Activated naive CD4-positive, alpha-beta T cell treated with anti-CD3 and anti-CD28 coated beads, Interleukin-2, amount 50 U/mL, for 16 hours (primary cell): ENCODE measurements at regions not wholly inside any gene's neighbourhood (a gene's known extent, or its start where the extent isn't known, plus 50 kb on each side); places are given as distances from the start of the nearest gene placed in this dataset.
"Not testable (repeated sequence)": the region's sequence is repeated elsewhere in the genome, so short reads cannot be mapped to it uniquely, and the experiment has no call there.

Source experiments
- DNase-seq: peaks from one replicate; pipeline ENCODE4 v3.0.0-alpha.2; 2020

- DNase-seq = no peak
Measured at GRCh38 chr1:157247005-157247763, 109.0 kb upstream of the ETV3 start.

GRCh38 chr1:157245823-157246222 is 107.6 kb upstream of the ETV3 start:
- DNase-seq = no peak

- no peak for DNase-seq
Measured at GRCh38 chr1:157241185-157241538, 103.0 kb upstream of the ETV3 start.

GRCh38 chr1:157240495-157241184 is 102.4 kb upstream of the ETV3 start:
- DNase-seq = no peak

GRCh38 chr1:157239936-157240335 is 101.7 kb upstream of the ETV3 start:
- DNase-seq = no peak

- no peak for DNase-seq
Measured at GRCh38 chr1:157238585-157238984, 100.4 kb upstream of the ETV3 start.

GRCh38 chr1:157237981-157238380 is 99.8 kb upstream of the ETV3 start:
- DNase-seq = no peak

GRCh38 chr1:157237522-157237921 is 99.3 kb upstream of the ETV3 start:
- no peak for DNase-seq

GRCh38 chr1:157236072-157236471 is 97.9 kb upstream of the ETV3 start:
- DNase-seq = no peak

- DNase-seq = no peak
Measured at GRCh38 chr1:157235307-157235706, 97.1 kb upstream of the ETV3 start.

GRCh38 chr1:157234705-157235273 is 96.6 kb upstream of the ETV3 start:
- DNase-seq = no peak

GRCh38 chr1:157233131-157233530 is 94.9 kb upstream of the ETV3 start:
- DNase-seq = no peak

- no peak for DNase-seq
Measured at GRCh38 chr1:157231846-157232525, 93.8 kb upstream of the ETV3 start.

- no peak for DNase-seq
Measured at GRCh38 chr1:157230500-157230899, 92.3 kb upstream of the ETV3 start.

- no peak for DNase-seq
Measured at GRCh38 chr1:157227700-157228099, 89.5 kb upstream of the ETV3 start.

GRCh38 chr1:157226739-157227138 is 88.5 kb upstream of the ETV3 start:
- no peak for DNase-seq

- no peak for DNase-seq
Measured at GRCh38 chr1:157219600-157219999, 81.4 kb upstream of the ETV3 start.

GRCh38 chr1:157219182-157219581 is 81.0 kb upstream of the ETV3 start:
- DNase-seq = no peak

- no peak for DNase-seq
Measured at GRCh38 chr1:157218671-157219070, 80.5 kb upstream of the ETV3 start.

- no peak for DNase-seq
Measured at GRCh38 chr1:157217486-157217885, 79.3 kb upstream of the ETV3 start.

GRCh38 chr1:157213836-157214235 is 75.6 kb upstream of the ETV3 start:
- no peak for DNase-seq

- DNase-seq = no peak
Measured at GRCh38 chr1:157209514-157209913, 71.3 kb upstream of the ETV3 start.

- DNase-seq = not testable (repeated sequence)
Measured at GRCh38 chr1:157205982-157206381, 67.8 kb upstream of the ETV3 start.

- DNase-seq = no peak
Measured at GRCh38 chr1:157203166-157203565, 65.0 kb upstream of the ETV3 start.
